Mammary epithelial cell (primary cell): ENCODE measurements at regions not wholly inside any gene's neighbourhood (a gene's known extent, or its start where the extent isn't known, plus 50 kb on each side); places are given as distances from the start of the nearest gene placed in this dataset.

Experiments used
- CTCF ChIP-seq, 2 donors: IDR thresholded peaks in 1 of 2; conservative IDR thresholded peaks in 1 of 2; 2 replicates each; pipeline ENCODE4 v1.5.1; 2011 to 2012; ENCODE audit warnings: inconsistent platforms in 2 of 2, low read length in 2 of 2, mild to moderate bottlenecking in 2 of 2, control low read depth in 1 of 2, low read depth in 1 of 2; ENCODE audit not compliant: insufficient read depth in 1 of 2; ENCODE audit errors: extremely low read depth in 1 of 2
- EZH2 ChIP-seq: IDR thresholded peaks from 2 replicates; pipeline ENCODE4 v1.6.1; 2012; ENCODE audit warnings: low read length, inconsistent platforms, borderline replicate concordance

DNA sequence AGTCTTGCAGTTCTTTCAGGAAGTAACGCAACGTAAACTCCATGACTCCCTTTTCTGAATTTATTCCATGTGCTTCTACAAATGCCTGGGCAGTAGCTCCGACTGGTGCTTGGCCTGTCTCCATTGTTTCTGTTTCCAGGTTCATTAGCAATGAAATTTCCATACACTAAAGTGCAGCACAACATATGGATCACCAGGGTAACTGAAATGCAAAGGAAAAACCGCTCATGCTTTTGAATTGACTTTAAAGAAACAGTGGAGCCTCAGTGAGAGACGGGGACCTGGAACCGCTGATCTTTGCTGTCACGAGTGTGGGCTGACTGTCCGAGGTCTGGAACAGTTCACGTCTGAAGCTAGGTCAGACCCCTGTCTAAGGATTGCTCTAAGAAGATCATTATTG is 126.5 kb upstream of the IGFBP3 start:
- TF ChIP-seq CTCF (conservative IDR thresholded peaks at IDR 0.05 in 1 of 2, IDR thresholded peaks at IDR 0.05 in 1 of 2; ENCODE audit: extremely low read depth in 1 of 2, insufficient read depth in 1 of 2, low read depth in 1 of 2, low read length in 2 of 2) (no peak), EZH2 (no peak)
